EL (cell line): ENCODE measurements at regions not wholly inside any gene's neighbourhood (a gene's known extent, or its start where the extent isn't known, plus 50 kb on each side); places are given as distances from the start of the nearest gene placed in this dataset.

ENCODE experiments used
- DNase-seq: peaks from one replicate; pipeline ENCODE4 v3.0.0-alpha.2; 2016

DNA sequence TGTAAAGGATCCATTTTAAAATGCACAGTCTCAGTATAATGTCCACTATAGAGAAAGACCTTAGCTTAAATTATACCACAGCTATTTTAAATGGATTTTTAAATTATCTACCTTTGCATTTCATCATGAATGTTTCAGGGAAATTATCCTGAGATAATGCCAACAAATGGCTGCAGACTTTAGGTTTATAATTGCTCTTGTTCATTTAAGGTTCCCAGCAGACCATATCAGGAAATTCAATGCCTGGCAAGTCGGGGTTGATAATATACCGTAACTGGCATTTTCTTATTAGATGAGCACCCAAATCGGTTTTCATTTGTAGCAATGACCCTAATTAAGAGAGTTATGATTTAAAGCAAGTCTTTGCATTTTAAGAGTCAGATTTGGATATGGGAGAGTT lies 227.1 kb upstream of the ARRDC4 start:
- no peak for DNase-seq

DNA sequence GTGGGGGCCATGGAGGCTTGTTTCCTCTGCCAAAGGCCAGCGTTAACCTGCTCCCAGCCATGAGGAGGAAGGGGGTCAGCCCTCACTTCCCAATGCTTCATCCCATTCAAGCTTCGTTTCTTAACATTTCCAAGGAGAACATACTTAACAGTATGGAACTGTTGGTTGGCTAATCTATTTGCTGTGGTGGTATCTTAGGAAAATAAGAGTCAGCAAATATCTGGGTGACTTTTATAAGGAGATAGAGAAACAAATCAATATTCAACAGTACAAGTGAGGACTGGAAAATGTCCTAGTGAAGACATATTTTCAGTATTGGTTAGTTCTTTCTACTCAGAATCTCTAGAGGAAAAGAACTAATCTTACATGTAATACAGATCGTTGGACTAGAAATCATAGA lies 223.8 kb upstream of the ARRDC4 start:
- no peak for DNase-seq

DNA sequence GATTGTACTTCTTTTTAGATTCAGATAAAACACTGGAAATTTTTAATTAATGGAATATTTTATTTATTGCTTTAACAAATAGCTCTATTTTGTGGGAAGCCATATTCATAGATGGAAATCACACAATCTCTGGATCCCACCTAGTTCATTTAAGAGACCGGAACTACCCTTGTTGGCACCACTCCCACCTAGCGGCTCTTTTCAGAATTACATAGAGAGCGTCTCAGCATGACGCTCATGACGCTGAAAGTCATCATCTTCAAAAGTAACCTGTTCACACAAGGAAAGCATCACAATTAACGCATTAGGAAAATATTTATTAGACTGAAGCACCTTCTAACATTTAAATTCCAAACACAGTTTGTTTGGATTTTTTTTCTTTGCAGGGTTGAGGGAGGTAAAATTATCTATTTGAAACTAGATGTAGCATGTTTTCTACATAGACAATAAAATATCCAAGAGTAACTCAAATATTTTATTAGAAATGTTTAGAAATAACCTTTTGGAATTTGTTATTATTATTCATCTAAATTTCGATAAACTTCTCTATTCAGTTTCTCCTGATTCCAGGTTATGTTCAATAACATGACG lies 214.9 kb upstream of the ARRDC4 start:
- peak; percentile 16 for DNase-seq

- peak; percentile 1 for DNase-seq
These were observed 213.2 kb upstream of the ARRDC4 start for GRCh38 chr15:97747342-97747741.

- DNase-seq: no peak
These were observed 211.9 kb upstream of the ARRDC4 start for GRCh38 chr15:97748576-97748975.

- no peak for DNase-seq
These were observed 210.4 kb upstream of the ARRDC4 start for GRCh38 chr15:97750060-97750459.

GRCh38 chr15:97755726-97756125 lies 204.8 kb upstream of the ARRDC4 start:
- DNase-seq: no peak

- peak; percentile 14 for DNase-seq
These were observed 201.1 kb upstream of the ARRDC4 start for GRCh38 chr15:97759363-97759762.

- no peak for DNase-seq
These were observed 199.4 kb upstream of the ARRDC4 start for GRCh38 chr15:97761110-97761509.

- no peak for DNase-seq
These were observed 177.3 kb upstream of the ARRDC4 start for GRCh38 chr15:97783240-97783639.

DNA sequence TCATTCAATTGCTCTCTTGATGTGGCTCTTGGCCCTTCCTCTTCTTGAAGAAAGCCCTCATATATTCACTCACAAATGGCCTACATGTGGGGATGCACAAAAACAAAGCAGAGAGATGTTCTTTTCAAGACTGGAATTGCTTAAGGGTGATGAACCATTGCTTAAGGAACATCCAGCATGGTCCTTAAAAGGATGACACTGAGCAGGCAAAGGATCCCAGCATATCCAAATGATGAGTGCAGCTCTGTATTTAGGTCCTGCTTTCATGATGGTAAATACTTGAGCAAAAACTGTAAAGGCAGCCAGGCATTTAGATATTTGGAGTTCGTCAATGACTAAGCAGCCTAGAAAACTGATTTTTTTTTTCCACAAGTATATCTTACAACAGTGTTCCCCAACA lies 173.8 kb upstream of the ARRDC4 start:
- DNase-seq: no peak

DNA sequence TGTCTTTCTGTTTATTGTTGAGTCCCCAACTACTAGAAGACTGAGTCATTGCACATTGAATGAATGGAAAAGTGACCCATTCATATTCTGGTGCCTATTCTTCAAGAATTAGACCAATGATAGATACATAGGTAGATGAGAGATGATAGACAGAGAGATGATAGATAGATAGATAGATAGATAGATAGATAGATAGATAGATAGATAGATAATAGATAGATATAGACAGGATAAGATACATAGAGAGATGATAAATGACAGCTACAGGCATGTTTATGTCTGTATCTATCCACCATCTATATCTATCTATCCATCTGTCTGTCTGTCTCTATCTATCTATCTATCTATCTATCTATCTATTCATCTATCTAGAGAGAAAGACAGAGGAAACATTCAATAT lies 170.3 kb upstream of the ARRDC4 start:
- no peak for DNase-seq

- no peak for DNase-seq
These were observed 168.4 kb upstream of the ARRDC4 start for GRCh38 chr15:97791824-97792792.

DNA sequence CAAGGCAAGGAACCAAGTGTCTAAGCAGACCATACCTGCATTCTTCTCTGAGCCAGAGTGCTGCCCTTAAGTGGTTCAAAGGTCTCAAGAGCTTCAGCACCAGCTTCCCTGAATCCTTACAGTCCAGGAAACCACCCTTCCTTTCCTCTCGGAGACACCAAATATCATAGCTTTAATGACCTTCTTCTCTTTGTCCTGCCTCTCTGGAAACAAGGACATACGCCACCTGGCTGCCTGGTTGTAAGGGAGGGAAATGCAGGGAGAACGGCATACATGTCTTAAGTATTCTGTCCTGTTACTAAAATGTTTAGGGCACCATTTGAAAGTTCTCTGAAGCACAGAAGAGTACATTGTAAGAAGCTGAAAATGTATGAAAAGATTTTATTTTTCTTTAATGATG lies 155.6 kb upstream of the ARRDC4 start:
- no peak for DNase-seq

DNA sequence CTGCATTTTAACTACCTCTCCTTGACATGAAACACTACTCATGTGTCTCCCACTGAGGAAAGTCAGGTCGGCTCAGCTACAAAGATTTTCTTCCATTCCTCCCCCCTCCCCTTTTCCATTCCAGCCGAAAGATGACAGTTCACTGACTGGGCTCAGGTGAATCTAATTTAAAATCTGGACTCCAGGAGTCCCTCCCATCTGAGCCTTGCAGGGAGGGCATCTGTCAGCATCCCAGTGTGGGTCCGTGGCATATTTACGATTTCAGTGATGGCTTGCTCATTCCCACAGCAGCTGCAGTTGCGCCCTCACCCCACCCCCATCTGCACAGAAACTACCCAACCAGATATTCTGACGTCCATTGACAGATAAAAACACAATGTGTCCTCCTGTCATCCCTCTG lies 153.7 kb upstream of the ARRDC4 start:
- DNase-seq: no peak

DNA sequence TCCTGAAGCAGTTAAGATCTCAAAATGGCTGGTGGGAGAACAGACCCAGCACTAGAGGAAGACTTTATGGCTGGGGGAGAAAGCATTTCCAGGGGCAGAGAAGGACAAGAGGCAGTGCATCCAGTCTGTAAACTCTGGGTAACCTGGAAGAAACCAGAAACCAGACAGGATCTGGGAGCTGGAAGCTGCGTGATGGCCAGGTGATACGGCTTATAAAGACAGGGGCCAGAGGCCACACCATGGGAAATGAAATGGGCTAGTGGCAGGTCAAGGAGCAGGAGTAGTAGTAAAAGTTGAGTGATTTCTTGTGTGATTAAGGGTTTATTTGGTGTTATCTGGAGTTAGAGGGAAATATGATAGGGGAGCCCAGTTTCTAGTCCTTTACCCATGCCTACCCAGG lies 144.7 kb upstream of the ARRDC4 start:
- no peak for DNase-seq

GRCh38 chr15:97817276-97817890 lies 143.1 kb upstream of the ARRDC4 start:
- no peak for DNase-seq

GRCh38 chr15:97836003-97836402 lies 124.5 kb upstream of the ARRDC4 start:
- no peak for DNase-seq

DNA sequence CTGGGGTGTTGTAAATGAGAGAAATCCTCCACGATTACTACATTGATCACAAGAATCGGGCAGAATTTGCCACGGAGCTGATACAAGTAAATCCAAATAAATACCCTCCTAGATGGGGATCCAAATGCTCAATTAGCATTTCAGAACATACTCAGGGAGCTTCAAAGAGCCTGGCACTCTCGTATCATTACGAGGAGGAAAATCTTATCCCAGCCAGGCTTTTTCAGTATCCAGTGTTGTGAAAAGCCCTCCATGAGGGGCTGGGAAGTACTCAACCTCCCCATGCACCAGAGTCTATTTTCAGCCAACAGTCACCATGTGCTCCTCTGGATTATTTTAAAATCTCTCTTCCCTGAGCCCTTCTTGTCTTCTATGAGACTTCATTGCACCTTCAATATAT lies 122.6 kb upstream of the ARRDC4 start:
- DNase-seq: no peak

DNA sequence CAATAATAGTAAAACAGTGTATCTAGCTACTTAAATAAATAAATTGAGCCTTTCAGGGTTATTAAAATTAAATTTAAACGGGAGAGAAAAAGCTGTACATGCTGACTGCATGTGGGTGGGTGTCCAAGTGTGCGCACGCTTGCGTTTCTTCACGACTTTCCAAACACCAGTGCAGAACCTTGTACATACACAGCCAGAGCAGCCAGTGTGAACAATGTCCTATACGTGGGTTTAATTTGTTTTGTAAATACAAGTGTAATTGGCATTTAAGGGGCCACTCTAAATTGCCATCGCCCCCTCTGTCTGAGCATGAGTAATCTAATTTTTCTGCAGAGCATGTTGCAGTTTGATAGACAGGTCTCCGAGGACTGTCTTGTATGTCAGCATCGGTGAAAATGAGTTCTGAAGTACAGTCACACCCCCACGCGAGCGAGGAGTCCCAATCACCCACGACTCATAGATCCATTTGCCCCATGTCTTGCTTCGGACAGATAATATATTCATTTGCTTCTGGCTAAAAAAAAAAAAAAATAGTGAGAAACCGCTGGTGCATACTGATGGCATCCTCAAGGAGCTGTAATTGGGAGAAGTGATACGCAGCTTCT lies 121.8 kb upstream of the ARRDC4 start:
- no peak for DNase-seq

DNA sequence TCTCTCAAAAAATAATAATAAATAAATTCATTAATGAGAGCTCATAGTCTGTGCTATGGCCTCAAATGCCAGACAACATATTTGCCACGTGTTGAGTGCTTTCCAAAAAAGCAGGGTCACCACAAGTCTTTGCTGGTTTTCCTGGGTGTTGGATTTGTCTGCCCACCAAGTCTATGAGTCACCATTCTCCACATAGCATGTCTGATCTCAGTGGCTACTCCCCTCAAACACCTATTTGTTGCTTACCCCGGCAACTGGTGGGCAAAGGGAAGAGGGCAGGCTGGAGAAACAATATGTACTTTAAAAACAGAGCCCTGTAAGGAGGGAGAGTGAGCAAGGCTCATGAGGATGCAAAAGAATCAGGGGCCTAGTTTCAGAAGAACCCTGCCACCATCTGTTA lies 120.0 kb upstream of the ARRDC4 start:
- DNase-seq: peak; percentile 1

DNA sequence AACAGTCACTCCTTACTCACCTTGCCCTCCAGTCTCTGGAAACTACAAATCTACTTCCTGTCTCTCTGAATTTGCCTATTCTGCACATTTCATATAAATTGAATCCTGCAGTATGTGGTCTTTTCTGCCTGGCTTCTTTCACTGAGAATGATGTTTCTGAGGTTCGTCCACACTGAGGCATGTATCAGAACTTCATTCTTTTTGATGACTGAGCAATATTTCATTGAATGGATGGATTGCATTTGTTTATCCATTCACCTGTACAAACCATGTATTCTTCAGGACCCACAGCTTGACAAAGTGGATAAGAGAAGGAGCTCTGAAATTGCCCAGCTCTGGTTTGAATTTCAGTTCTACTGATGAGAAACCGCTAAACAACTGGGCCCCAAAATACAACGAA lies 118.9 kb upstream of the ARRDC4 start:
- no peak for DNase-seq

DNA sequence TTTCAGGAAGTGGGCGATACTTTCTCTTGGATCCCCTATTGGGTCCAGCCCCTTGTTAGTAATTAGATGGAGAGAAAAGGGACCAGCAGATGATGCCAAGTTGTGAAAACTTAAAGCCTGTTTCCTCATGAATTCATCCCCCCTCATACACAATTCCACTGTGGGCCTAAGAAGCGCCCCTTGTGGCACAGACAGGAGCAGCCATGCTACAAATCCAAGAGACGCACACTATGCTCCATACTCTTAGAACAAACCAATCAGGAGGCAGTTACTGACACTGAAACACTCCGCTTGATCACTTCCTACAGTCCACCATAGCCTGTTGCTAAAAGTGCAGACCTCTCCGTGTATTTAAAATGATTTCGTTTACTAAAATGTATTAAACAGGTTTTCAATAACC lies 111.3 kb upstream of the ARRDC4 start:
- DNase-seq: no peak

GRCh38 chr15:97858296-97858695 lies 102.2 kb upstream of the ARRDC4 start:
- DNase-seq: no peak
